HG02852 (cell line): ENCODE measurements at regions not wholly inside any gene's neighbourhood (a gene's known extent, or its start where the extent isn't known, plus 50 kb on each side); places are given as distances from the start of the nearest gene placed in this dataset.

ENCODE experiments used
- ATAC-seq: cut with Tn5 transposase; IDR thresholded peaks from one replicate; pipeline ENCODE4 v1.9.1; 2021; ENCODE audit warnings: mild to moderate bottlenecking, moderate library complexity; ENCODE audit not compliant: unreplicated experiment

DNA sequence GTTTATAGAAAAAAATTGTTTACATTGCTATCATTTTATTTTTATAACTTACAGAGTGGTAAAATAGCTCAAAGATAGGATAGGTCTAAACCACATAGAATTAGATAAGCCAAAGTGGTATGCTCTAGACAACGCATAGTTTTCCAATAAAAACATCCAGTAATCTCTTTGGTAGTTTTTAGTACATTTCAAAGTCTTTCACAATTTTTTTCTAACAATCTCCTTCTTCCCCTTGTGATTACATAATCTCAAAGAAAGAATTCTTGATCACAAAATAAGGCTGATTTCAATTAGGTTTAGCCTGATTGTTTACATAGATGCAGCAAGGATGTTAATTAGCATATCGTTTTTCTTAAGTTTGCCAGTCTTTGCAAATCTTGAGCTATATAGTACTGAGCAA is 460.0 kb downstream of the FUT8 start:
- ATAC-seq: no peak

DNA sequence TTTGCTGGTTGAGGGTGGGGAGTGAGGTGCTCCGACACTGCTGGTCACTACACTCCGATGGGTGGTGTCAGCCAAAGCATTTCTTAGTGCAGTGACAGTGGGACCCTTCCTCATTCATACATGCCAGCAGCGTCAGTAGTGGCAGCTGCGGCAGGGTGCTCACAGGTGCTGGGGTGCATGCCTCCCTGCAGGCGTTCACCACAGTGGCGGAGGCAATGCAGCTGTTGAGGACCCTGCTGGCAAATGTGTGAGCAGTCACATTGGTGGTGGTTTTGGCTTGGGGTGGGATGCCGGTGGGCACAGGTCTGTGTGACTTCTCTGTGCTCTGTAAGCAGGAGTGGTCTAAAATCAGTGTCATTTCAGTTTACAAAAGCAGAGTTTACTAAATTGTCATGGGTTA is 464.6 kb downstream of the FUT8 start:
- no peak for ATAC-seq

DNA sequence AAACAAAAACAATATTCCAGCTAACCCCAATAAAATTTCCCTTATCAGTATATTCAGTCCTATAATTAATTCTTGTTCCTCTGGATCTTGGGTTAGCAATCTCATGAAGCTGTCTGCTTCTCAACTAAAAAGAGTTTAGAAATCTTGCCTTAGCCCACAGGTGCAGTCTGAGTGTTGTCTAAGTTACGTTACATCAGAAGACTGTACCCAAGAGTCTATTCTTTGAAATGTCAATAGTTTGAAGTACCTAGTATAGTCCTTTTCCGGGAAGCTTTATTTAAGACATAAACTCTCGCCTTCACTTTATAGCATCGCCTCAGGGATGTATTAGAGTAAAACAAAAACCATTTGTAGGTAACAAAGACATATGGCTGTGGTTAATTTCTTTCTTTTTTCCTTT is 465.1 kb downstream of the FUT8 start:
- no peak for ATAC-seq

DNA sequence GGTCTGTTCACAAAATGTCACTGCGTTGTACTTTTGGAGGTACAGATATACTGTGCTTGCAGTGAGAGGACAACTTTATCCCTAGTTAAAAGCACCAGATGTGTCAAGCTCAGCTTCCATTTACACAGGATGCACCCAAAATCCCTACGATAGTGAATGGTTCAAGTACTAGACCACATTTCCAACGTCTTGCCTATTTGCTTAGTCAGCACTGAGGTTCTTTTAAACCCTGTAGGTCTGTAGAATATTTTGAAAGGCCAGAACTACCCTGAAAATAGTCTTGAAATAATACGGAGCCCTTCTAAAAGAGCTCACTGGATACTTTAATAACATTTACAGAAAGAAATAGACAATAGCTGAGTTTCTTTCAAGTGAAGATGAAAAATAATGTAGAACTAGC is 466.1 kb downstream of the FUT8 start:
- no peak for ATAC-seq

DNA sequence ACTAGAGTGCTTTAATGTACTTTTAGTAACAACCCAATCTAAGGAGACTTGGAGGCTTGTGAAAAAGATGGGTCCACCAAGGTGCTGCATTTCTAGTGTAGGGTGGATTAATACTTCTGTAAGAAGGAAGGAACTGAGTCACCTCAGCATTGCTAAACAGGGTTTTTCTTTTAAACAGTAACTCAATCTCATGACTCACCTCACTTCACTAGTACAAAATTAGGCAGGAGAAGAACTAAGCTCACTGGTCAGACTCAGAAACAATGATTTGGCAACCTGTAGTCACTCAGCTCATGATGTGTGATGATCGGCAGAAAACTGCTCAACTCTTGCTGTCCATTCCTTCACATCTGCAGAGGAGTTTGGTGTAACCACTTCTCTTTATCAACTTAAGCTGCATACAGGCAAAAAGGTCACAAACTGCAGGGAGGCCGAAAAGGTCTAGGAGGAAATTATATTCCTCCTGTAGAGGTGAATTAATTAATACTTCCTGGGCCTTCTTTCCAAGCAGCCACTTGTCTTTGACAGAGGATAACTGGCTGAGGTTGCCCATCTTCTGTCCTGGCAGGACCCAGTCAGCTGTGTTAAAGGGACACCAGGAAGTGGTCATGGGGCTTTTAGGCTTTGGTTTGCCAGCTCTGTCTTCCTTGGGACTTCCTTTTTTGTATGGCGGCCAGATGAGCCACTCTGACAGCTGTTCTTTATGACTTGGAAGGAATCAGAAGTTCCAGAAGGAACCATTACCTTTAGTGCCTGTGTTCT is 466.9 kb downstream of the FUT8 start:
- no peak for ATAC-seq

DNA sequence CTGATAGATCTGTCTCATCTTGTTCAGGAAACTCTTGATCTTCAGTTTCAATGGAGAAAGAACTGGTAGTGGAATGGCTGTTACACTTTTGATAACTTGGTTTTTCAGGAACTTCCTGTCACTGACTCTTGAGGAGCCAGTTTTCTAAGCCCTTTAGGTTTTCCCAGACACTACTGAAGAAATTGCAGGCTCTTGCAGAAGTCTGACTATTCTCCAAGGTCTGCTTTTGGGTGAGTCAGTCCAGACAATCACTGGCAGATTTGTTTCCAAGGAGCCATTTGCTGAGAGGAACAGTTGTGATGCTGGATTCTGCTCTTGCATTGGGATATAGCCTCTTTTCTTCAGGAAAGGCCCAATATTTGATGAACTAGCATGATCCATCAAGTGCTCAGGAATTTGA is 468.0 kb downstream of the FUT8 start:
- ATAC-seq: no peak

DNA sequence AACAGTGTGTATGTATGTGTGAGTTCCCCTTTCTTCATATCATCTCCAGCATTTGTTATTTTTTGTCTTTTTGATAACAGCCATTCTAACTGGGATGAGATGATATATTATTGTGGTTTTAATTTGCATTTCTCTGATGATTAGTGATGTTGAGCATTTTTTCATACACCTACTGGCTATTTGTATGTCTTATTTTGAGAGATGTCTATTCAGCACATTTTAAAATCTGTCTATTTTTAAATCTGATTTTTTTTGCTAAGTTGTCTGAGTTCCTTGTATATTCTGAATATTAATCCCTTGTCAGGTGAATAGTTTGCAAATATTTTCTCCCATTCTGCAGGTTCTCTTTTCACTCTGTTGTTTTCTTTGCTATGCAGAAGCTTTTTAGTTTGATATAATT is 469.1 kb downstream of the FUT8 start:
- ATAC-seq: no peak

DNA sequence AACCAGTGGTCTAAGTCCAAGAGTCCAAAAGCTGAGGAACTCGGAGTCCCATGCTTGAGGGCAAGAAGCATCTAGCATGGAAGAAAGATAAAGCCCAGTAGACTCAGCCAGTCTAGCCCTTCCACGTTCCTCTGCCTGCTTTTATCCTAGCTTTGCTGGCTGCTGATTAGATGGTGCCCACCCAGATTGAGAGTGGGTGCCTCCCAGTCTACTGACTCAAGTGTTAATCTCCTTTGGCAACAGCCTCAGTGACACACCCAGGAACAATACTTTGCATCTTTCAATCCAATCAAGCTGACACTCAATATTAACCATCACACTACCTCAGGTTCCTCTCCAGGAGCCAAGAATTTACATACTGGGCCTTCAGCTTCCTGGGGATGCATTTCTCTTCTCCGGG is 476.1 kb downstream of the FUT8 start:
- ATAC-seq: no peak

DNA sequence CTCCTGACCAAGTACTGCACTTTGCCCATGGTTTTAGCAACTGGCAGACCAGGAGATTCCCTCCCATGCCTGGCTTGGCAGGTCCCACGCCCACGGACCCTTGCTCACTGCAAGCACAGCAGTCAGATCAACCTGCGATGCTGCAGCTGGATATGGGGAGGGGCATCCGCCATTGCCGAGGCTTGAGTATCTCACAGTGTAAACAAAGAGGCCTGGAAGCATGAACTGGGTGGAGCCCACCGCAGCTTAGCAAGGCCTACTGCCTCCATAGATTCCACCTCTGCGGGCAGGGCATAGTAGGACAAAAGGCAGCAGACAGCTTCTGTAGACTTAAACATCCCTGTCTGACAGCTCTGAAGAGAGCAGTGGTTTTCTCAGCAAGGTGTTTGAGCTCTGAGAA is 479.8 kb downstream of the FUT8 start:
- ATAC-seq: no peak

DNA sequence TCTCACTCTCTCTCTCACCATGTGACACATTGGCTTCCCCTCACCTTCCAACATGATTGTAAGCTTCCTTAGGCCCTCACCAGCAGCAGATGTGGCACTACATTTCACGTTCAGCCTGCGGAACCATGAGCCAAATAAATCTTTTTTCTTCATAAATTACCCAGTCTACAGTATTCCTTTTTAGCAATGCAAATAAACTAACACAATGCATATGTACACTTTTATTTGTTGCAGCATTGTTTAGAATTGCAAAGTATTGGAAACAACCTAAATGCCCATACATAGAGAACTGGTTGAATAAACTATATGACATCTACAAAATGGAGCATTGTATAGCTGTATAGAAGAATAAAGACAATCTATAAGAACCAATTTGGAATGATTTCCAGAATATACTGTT is 487.6 kb downstream of the FUT8 start:
- ATAC-seq: no peak

DNA sequence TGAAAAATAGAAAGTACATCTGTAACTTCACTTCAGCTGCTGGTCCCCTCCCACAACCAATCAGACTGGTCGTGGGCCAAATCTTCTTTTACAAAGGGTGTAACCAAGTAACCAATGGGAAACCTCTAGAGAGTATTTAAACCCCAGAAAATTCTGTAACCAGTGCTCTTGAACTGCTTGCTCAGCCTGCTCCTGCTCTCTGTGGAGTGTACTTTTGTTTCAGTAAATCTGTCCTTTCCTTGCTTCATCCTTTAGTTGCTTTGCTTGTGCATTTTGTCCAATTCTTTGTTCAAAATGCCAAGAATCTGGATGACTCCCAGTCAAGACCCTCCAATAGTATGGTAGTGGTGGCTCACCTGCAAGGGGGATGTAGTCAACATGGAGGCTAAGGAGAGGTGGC is 489.1 kb downstream of the FUT8 start:
- ATAC-seq: no peak

DNA sequence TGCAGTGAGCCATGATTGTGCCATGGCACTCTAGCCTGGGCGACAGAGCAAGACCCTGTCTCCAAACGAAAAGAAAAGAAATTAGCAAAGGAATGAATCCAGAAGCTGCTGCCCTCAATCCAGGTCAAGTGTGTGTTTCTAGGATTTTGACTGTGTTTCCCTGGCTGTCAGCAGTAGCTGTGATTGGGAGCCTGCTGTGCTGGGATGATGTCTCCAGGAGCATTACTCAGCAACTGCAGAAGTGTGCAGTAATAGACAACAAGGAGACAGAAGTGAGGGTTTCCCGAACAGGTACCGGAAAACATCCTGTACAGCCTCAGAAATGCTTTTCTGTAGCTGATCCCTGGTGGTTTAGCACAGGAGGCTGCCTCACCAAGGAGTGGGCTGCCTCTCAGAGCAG is 492.5 kb downstream of the FUT8 start:
- ATAC-seq: no peak

DNA sequence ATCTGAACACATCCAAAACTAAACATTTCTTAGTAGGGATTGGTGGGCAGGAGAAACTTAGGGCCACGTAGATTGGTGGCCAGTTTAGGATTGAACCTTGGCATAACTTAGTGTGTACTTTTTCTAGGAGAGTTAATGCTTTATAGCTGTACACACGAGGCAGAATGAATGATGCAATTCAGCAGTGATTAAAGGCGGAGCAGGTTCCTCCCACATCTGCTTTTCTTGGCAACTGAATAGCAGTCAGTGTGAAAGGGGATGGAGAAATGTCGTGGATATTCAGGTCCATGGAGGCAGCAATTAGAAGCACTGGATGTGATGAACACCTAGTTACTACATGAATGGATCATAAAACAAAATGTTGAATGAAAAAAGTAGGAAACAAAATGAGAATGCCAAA is 493.8 kb downstream of the FUT8 start:
- ATAC-seq: no peak

DNA sequence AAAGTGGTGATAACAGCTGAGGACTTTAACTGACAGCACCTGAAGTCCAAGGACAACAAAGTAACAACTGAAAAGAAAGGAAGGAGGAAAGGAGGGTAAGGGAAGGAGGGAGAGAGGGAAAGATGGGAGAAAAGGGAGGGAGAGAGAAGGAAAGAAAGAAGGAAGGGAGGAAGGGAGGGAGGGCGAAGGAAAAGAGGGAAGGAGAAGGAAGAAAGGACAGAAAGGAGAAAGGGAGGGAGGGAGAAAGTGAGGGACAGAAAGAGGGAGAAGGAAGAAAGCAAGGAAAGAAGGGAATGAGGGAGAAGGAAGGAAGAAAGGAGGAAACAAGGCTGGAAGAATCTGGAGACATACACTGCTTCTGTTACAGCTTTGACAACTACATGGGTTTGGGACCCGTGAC is 494.4 kb downstream of the FUT8 start:
- ATAC-seq: no peak

DNA sequence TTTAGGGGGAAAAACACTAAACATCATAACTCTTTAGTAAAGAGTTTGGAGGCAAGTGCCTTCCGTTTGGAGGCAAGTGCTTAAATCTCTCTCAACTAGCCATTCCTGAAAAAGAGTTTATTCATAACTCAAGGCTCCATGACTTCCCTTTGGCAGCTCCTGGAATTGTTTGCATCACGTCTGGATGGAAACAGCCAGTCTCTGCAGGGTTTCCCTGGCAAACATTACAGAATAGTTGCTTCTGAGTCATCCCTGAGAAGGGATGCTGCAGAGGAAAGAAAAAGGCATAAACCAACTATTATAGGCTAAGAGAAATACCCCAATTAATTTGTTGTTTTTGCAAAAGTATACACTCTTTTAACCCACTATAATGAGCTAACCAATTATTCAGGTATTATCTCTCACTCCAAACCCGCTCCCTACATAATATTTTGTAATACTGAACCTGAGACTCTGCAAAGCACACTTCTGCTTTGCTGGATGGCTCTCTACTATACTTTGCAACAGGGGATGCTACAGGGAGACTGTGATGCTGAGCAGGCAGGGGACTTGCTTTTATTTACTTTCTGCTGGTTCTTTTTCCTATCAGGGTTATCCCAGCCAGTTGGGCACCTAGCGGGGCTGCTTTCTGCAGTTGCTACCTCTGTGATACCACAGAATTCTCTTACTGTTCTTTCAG is 497.7 kb downstream of the FUT8 start:
- no peak for ATAC-seq

DNA sequence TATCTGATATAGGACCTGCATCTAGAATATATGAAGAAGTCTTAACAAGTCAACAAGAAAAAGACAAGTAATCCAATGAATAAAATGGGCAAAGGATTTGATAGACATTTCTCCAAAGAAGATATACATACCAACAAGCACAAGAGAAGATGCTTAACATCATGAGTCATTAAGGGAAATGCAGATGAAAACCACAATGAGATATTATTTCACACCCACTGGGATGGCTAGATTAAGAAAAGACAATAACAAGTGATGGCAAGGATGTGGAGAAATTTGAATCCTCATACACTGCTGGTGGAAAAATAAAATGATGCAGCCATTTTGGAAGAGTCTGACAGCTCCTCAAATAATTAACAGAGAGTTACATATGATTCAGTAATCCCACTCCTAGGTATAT is 502.6 kb downstream of the FUT8 start:
- ATAC-seq: no peak

DNA sequence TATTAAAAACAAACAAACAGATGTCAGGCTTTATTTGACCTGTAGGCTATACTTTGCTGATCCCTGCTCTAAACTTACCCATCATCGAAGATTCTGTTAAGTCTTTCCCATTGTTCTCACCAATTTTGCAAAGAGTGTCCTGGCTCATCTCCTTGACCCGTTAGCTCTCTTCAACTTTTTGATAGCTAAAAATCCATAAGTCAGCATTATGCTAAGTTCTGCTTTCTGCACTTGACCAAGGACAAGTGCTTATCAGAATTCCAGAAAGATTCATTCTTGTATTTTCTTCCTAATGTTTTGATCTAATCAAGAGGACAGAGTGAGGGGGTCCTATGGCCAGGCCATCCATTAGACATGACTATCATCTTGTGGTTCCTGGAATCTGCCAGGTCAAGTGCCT is 503.5 kb downstream of the FUT8 start:
- no peak for ATAC-seq

DNA sequence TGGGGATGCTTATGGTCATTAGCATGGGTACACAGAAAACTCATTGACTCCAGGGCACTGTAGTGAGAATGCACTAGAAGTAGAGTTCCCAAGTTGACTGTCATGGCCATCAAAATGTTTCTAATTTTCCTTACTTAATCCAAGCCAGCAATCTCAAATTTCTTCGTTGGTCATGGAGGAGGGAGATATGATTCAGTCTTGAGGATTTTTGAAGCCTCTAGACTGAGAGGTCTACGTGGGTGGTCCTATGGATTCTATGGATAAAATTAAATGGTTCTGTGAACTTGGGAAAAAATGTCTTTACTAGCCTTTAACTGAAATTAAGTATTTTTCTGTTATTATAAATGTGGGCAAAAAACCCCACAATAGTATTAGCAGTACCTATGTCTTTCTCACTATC is 508.5 kb downstream of the FUT8 start:
- no peak for ATAC-seq

DNA sequence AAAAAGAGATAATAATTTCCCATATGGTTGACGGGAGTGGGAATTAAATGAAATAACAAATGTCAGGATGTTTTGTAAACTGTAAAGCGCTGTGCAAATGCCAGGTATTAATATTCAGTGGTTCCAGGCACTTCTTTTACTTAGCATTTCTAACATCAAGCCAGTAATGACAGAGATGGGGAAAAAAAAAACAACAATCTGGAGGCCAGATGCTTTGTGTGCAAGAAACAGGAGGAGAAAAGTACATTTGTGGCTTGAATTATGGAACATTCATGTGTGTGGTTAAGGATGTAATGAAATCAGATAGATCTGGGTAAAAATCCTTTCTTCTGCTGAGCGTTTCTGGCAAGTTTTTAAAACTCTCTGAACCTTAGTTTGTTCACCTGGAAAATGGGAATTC is 509.6 kb downstream of the FUT8 start:
- ATAC-seq: no peak

DNA sequence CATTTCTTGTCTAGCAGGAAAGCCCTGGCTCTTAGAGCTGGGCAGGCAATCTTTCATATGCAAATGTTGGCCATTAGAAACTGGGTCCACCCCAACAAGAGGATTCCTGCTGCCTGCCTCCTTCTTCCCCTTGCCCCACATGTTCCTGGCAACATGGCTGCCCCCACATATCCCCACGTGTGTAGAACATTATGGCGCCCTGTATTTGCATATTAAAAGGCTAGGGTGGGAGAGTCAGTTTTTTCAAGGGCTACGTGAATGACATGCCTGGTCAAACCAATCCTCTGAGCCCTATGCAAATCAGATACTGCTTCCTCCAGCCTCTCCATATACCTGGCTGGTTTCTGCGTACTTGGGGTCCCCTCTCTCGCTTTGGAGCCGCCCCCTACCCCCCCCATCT is 514.0 kb downstream of the FUT8 start:
- ATAC-seq: no peak

DNA sequence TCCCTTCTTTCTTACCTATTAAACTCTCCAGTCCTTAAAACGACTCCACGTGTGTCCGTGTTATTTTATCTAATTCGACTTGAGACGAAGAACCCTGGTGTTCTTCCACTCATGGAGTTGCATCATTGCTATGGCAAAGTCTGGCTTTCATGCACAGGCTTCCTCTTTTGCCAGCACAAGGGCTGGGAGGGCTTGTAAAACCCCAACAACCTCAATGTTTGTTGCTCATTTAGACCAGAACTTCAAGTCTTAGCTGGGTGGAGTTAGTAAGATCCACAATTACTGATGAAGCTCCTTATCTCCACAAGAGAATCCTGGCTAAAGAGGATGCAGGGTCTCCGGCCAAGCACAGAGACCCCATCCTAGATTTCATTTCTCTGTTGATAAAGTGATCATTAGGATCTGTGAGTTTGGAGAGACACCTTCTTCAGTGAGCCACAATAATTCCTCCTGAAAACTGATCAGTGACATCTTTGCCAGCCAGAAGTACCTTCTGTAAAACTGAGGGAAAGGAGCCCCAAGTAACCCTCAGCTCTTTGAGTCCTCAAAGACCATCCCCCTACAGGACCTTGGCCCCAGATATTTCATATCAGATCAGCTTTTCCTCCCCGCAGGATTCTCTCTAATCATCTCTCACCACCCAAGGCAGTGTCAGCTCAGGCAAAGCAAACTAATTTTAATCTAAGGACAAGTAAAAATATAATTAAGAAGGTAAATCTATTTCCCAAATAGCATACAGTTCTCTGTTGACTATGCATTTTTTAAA is 514.6 kb downstream of the FUT8 start:
- no peak for ATAC-seq

DNA sequence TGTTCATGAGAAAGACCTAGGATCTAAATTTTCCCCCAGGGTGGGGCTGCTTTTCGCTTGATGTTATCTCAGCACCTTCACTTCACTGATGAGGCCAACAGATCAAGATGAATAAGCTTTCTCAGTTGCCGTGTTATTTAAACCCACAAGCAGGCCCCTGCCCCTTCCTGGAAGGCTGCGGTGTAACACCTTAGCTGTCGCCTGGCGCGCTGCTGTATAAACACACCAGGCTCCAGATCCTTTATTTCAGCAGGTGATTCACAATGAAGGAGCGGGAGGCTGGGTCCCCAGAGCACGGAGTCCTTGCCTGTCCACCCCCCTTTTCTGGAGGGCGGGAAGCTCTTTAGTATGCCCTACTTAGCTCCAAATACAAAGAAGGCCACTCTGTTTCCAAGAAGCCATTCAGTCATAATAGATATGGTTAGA is 515.4 kb downstream of the FUT8 start:
- ATAC-seq: no peak
